ENCODE measurements at regions not wholly inside any gene's neighbourhood (a gene's known extent, or its start where the extent isn't known, plus 50 kb on each side); places are given as distances from the start of the nearest gene placed in this dataset.

GRCh38 chr6:81328700-81329099, 423.8 kb downstream of the TENT5A start:
- ATAC-seq (no peak), DNase-seq (ENCODE audit: low read depth, low spot score) (no peak)
- no TSS peak for BruUV-seq (replicated peaks)
- CTCF ChIA-PET, result no interaction called here
- Histone ChIP-seq H3K27ac (ENCODE audit: low read length) (no peak overlapping the region), H3K36me3 (ENCODE audit: control insufficient read depth, insufficient read depth, low read length) (no peaks in the 10 kb centered on the region), H3K4me1 (ENCODE audit: control insufficient read depth, insufficient read depth, low read length) (no peaks in the 10 kb centered on the region), H3K9me3 (ENCODE audit: control insufficient read depth, insufficient read depth, low read depth, low read length) (no peaks in the 10 kb centered on the region), H3K4me3 (ENCODE audit: low read depth in 2 of 2, low read length in 2 of 2) (no peak overlapping the region), H3K27me3 (ENCODE audit: control insufficient read depth, insufficient read depth, low read length) (no peaks in the 10 kb centered on the region)
- POLR2A ChIA-PET, result no interaction called here
- intact Hi-C loops (cut with micrococcal nuclease; ENCODE audit: unreplicated experiment), result no loop called here
- no peak for TF ChIP-seq POLR2AphosphoS5 (IDR thresholded peaks at IDR 0.05; ENCODE audit: low read depth, low read length)
- no peak for TF ChIP-seq CTCF (IDR thresholded peaks at IDR 0.05)
- TF ChIP-seq REST (IDR thresholded peaks at IDR 0.05; ENCODE audit: insufficient read depth in 1 of 2, low read depth in 2 of 2, low read length in 1 of 2), result no peak
- TF ChIP-seq SIN3A (IDR thresholded peaks at IDR 0.05; ENCODE audit: borderline replicate concordance, insufficient read depth, low read depth, low read length), result no peak
- no peak for TF ChIP-seq TCF7L2 (IDR thresholded peaks at IDR 0.05; ENCODE audit: low read depth, low read length)
- in situ Hi-C loops (cut with HindIII; ENCODE audit: low pct_unique_long_range_greater_than_20kb, low sequenced_read_pairs), result no loop called here

GRCh38 chr6:81326881-81327561, 425.5 kb downstream of the TENT5A start:
- ChIA-PET CTCF (no interaction called here), POLR2A (no interaction called here)
- DNase-seq (ENCODE audit: low read depth, low spot score) (no peak), ATAC-seq (no peak)
- no peaks in the 10 kb centered on the region for H3K27me3 ChIP-seq (ENCODE audit: control insufficient read depth, insufficient read depth, low read length)
- BruUV-seq (replicated peaks), result no TSS peak
- H3K36me3 ChIP-seq (ENCODE audit: control insufficient read depth, insufficient read depth, low read length), result no peaks in the 10 kb centered on the region
- H3K4me3 ChIP-seq (ENCODE audit: low read depth in 2 of 2, low read length in 2 of 2), result no peak overlapping the region
- H3K9me3 ChIP-seq (ENCODE audit: control insufficient read depth, insufficient read depth, low read depth, low read length), result no peaks in the 10 kb centered on the region
- H3K4me1 ChIP-seq (ENCODE audit: control insufficient read depth, insufficient read depth, low read length), result no peaks in the 10 kb centered on the region
- intact Hi-C loops (cut with micrococcal nuclease; ENCODE audit: unreplicated experiment), result no loop called here
- TF ChIP-seq TCF7L2 (IDR thresholded peaks at IDR 0.05; ENCODE audit: low read depth, low read length) (no peak), REST (IDR thresholded peaks at IDR 0.05; ENCODE audit: insufficient read depth in 1 of 2, low read depth in 2 of 2, low read length in 1 of 2) (no peak), SIN3A (IDR thresholded peaks at IDR 0.05; ENCODE audit: borderline replicate concordance, insufficient read depth, low read depth, low read length) (no peak), POLR2AphosphoS5 (IDR thresholded peaks at IDR 0.05; ENCODE audit: low read depth, low read length) (no peak), CTCF (IDR thresholded peaks at IDR 0.05) (no peak)
- in situ Hi-C loops (cut with HindIII; ENCODE audit: low pct_unique_long_range_greater_than_20kb, low sequenced_read_pairs), result no loop called here
- H3K27ac ChIP-seq (ENCODE audit: low read length), result no peak overlapping the region
